Prostate gland (tissue), 2 donors: ENCODE measurements at regions not wholly inside any gene's neighbourhood (a gene's known extent, or its start where the extent isn't known, plus 50 kb on each side); places are given as distances from the start of the nearest gene placed in this dataset.
A peak's percentile ranks its signal among the peaks of the same experiment; 100 is the strongest.

Source experiments
- DNase-seq: peaks from one replicate; pipeline ENCODE4 v3.0.0-alpha.2; 2019; ENCODE audit warnings: low spot score
- H3K27ac ChIP-seq, 2 donors: fragments of 200-600 bp; sonication (generic); 2 replicates each; pipeline ENCODE4 v1.5.1; 2017 to 2019
- H3K27me3 ChIP-seq: fragments of 200-600 bp; sonication (generic); replicated peaks from 2 replicates; pipeline ENCODE4 v1.5.1; 2019; ENCODE audit not compliant: insufficient read depth
- H3K36me3 ChIP-seq, 2 donors: fragments of 200-600 bp; sonication (generic); 1 replicate in 1 of 2; 2 replicates in 1 of 2; pipeline versions ENCODE4 v1.5.1 to v1.8.1; 2017 to 2019
- H3K4me1 ChIP-seq: fragments of 200-600 bp; sonication (generic); replicated peaks from 2 replicates; pipeline ENCODE4 v1.5.1; 2019
- H3K4me3 ChIP-seq, 2 donors: fragments of 200-600 bp; sonication (generic); 2 replicates each; pipeline ENCODE4 v1.5.1; 2017 to 2019
- H3K9me3 ChIP-seq: fragments of 200-600 bp; sonication (generic); 2 replicates; pipeline ENCODE4 v1.5.1; 2017
- CTCF ChIP-seq, 4 experiments: fragments of 200-600 bp in 2 of 4; fragments of 450-650 bp in 2 of 4; sonication (generic) in 2 of 4; IDR thresholded peaks; 1 replicate in 3 of 4; 2 replicates in 1 of 4; pipeline ENCODE4 v1.5.1; 2016 to 2019; ENCODE audit warnings: antibody characterized with exemption in 4 of 4, mild to moderate bottlenecking in 2 of 4, moderate library complexity in 2 of 4
- POLR2A ChIP-seq: fragments of 450-650 bp; IDR thresholded peaks from one replicate; pipeline ENCODE4 v1.6.1; 2016; ENCODE audit warnings: antibody characterized with exemption, mild to moderate bottlenecking
- POLR2AphosphoS5 ChIP-seq: sonication (generic); formaldehyde crosslinking; IDR thresholded peaks from one replicate; pipeline ENCODE4 v1.6.1; 2017; ENCODE audit warnings: antibody characterized with exemption
- WGBS: methylation state at CpG from one replicate; pipeline ENCODE4 v1.1.5; 2018; 5-methylcytosine and 5-hydroxymethylcytosine counted together
- intact Hi-C: fragments of 100-400 bp; cut with DNase I; formaldehyde crosslinking; loops from one replicate; pipeline ENCODE4 v1.14.2; 2022

DNA sequence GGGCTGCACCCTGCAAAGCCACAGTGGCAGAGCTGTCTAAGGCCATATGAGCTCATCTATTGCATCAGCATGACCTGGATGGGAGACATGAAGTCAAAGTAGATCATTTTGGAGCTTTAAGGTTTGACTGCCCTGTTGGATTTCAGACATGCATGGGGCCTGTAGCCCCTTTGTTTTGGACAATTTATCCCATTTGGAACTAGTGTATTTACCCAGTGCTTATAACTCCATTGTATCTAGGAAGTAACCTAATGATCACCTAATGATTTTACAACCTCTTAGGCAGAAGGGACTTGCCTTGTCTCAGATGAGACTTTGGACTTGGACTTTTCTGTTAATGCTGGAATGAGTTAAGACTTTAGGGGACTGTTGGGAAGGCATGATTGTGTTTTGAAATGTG lies 575.4 kb downstream of the EPM2A start:
- Histone ChIP-seq H3K4me1 (no peaks in the 10 kb centered on the region), H3K36me3 (no peaks in the 10 kb centered on the region), H3K27me3 (no peaks in the 10 kb centered on the region), H3K27ac (no peak overlapping the region), H3K4me3 (no peak overlapping the region), H3K9me3 (no peaks in the 10 kb centered on the region)
- TF ChIP-seq POLR2A = no peak
- no peak for TF ChIP-seq POLR2AphosphoS5
- no peak for TF ChIP-seq CTCF (IDR thresholded peaks at IDR 0.05)
- no peak for DNase-seq
- intact Hi-C loops = no loop called here

DNA sequence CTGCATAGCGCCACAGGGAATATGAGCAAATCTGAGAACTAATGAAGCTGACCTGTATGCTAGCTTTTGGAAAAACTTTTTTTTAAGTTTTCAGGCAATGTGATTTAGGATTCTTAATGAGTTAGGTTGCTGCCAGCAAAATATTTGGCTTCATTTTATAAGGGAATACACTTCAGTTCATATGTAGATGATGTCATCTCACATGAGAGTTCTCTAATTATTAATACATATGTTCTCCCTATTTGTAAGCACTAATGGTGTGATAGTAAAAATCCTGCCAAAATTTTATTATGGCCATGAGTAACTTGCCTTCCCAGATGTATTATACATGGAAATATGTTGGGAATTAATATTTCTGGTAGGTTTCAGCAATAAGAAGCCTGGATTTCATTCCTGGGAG lies 573.8 kb downstream of the EPM2A start:
- intact Hi-C loops = no loop called here

GRCh38 chr6:145169726-145170224 lies 565.5 kb downstream of the EPM2A start:
- Histone ChIP-seq H3K27me3 (no peaks in the 10 kb centered on the region), H3K27ac (no peak overlapping the region), H3K4me3 (no peak overlapping the region), H3K36me3 (no peaks in the 10 kb centered on the region), H3K4me1 (no peaks in the 10 kb centered on the region), H3K9me3 (no peaks in the 10 kb centered on the region)
- no peak for DNase-seq
- intact Hi-C loops = no loop called here
- TF ChIP-seq POLR2A (no peak), CTCF (IDR thresholded peaks at IDR 0.05) (no peak), POLR2AphosphoS5 (no peak)
- 90% methylated on average over 2 of the region's 2 CpGs for WGBS

More for the DNA sequence above, 573.8 kb downstream of the EPM2A start:
- 100% methylated on average over 1 of the region's 1 CpG for WGBS
- Histone ChIP-seq H3K27ac (no peak overlapping the region), H3K27me3 (no peaks in the 10 kb centered on the region), H3K36me3 (no peaks in the 10 kb centered on the region), H3K9me3 (no peaks in the 10 kb centered on the region), H3K4me1 (no peaks in the 10 kb centered on the region), H3K4me3 (no peak overlapping the region)
- TF ChIP-seq POLR2A = no peak
- no peak for TF ChIP-seq CTCF (IDR thresholded peaks at IDR 0.05)
- TF ChIP-seq POLR2AphosphoS5 = no peak
- no peak for DNase-seq

- H3K27ac ChIP-seq = peak overlapping the region in 1 of 2 donors; percentile 7
- no peak overlapping the region for H3K4me3 ChIP-seq
- H3K27me3 ChIP-seq = no peaks in the 10 kb centered on the region
- H3K36me3 ChIP-seq = no peaks in the 10 kb centered on the region
- WGBS = 67% methylated on average over 6 of the region's 6 CpGs
- TF ChIP-seq POLR2A (no peak), CTCF (IDR thresholded peaks at IDR 0.05) (no peak), POLR2AphosphoS5 (no peak)
- DNase-seq = no peak
- H3K9me3 ChIP-seq = no peaks in the 10 kb centered on the region
- no peaks in the 10 kb centered on the region for H3K4me1 ChIP-seq
- intact Hi-C loops = no loop called here
Observed at GRCh38 chr6:145175470-145175869, 559.9 kb downstream of the EPM2A start.

GRCh38 chr6:145178391-145178790 lies 556.9 kb downstream of the EPM2A start:
- Histone ChIP-seq H3K9me3 (no peaks in the 10 kb centered on the region), H3K4me3 (no peak overlapping the region), H3K4me1 (no peaks in the 10 kb centered on the region), H3K27ac (no peak overlapping the region), H3K27me3 (no peaks in the 10 kb centered on the region), H3K36me3 (no peaks in the 10 kb centered on the region)
- no peak for DNase-seq
- 89% methylated on average over 3 of the region's 5 CpGs for WGBS
- intact Hi-C loops = no loop called here
- TF ChIP-seq POLR2A (no peak), CTCF (IDR thresholded peaks at IDR 0.05) (no peak), POLR2AphosphoS5 (no peak)
